Liver (tissue), 8 donors: ENCODE measurements at regions not wholly inside any gene's neighbourhood (a gene's known extent, or its start where the extent isn't known, plus 50 kb on each side); places are given as distances from the start of the nearest gene placed in this dataset.

Experiments used
- DNase-seq: peaks from one replicate; pipeline ENCODE4 v3.0.0-alpha.2; 2017; ENCODE audit warnings: low spot score
- H3K27ac ChIP-seq, 2 donors: one replicate each; pipeline ENCODE4 v1.7.0; 2013; ENCODE audit warnings: inconsistent platforms in 2 of 2, low read length in 2 of 2, control low read depth in 1 of 2, low read depth in 1 of 2, mild to moderate bottlenecking in 1 of 2
- H3K27me3 ChIP-seq, 4 donors: one replicate each; pipeline versions ENCODE4 v1.6.1 to v1.7.0; 2013; ENCODE audit warnings: low read length in 3 of 4, inconsistent platforms in 1 of 4, mild to moderate bottlenecking in 1 of 4, moderate library complexity in 1 of 4; ENCODE audit not compliant: control insufficient read depth in 4 of 4, insufficient read depth in 4 of 4
- H3K36me3 ChIP-seq, 4 donors: one replicate each; pipeline versions ENCODE4 v1.6.1 to v1.7.0; 2013; ENCODE audit warnings: low read length in 3 of 4, mild to moderate bottlenecking in 3 of 4, low read depth in 1 of 4, moderate library complexity in 1 of 4; ENCODE audit not compliant: control insufficient read depth in 4 of 4, insufficient read depth in 3 of 4
- H3K4me1 ChIP-seq, 4 donors: one replicate each; pipeline versions ENCODE4 v1.6.1 to v1.7.0; 2013; ENCODE audit warnings: low read length in 3 of 4, mild to moderate bottlenecking in 3 of 4, moderate library complexity in 1 of 4; ENCODE audit not compliant: control insufficient read depth in 4 of 4, insufficient read depth in 4 of 4
- H3K4me3 ChIP-seq, 3 donors: one replicate each; pipeline versions ENCODE4 v1.6.1 to v1.7.0; 2013; ENCODE audit warnings: low read length in 3 of 3, control low read depth in 1 of 3, low read depth in 1 of 3, mild to moderate bottlenecking in 1 of 3
- H3K9ac ChIP-seq, 2 donors: one replicate each; pipeline ENCODE4 v1.7.0; 2013; ENCODE audit warnings: low read length in 2 of 2, mild to moderate bottlenecking in 2 of 2, moderate library complexity in 2 of 2, control low read depth in 1 of 2, low read depth in 1 of 2
- H3K9me3 ChIP-seq, 4 donors: one replicate each; pipeline versions ENCODE4 v1.6.1 to v1.7.0; 2013; ENCODE audit warnings: low read length in 3 of 4; ENCODE audit not compliant: control insufficient read depth in 4 of 4
- EGR1 ChIP-seq, 2 donors: IDR thresholded peaks; 2 replicates each; pipeline ENCODE4 v1.6.1; 2016 to 2018; ENCODE audit warnings: antibody characterized with exemption in 2 of 2, low read depth in 2 of 2
- GABPA ChIP-seq, 2 donors: IDR thresholded peaks in 1 of 2; conservative IDR thresholded peaks in 1 of 2; 2 replicates each; pipeline ENCODE4 v1.6.1; 2016; ENCODE audit warnings: antibody characterized with exemption in 2 of 2, mild to moderate bottlenecking in 1 of 2, moderate library complexity in 1 of 2
- HNF4G ChIP-seq: IDR thresholded peaks from 2 replicates; pipeline ENCODE4 v1.6.1; 2016; ENCODE audit warnings: antibody characterized with exemption
- NR2F2 ChIP-seq: IDR thresholded peaks from 2 replicates; pipeline ENCODE4 v1.6.1; 2016; ENCODE audit warnings: antibody characterized with exemption
- YY1 ChIP-seq: IDR thresholded peaks from 2 replicates; pipeline ENCODE4 v1.6.1; 2016; ENCODE audit warnings: antibody characterized with exemption, mild to moderate bottlenecking
- whole genome bisulfite sequencing: extraction: QIAGEN DNeasy Blood & Tissue Kit; methylation state at CpG from one replicate; pipeline ENCODE4 v1.1.7; 2013; 5-methylcytosine and 5-hydroxymethylcytosine counted together
- TF ChIP-seq, protein P1 (sequence below): IDR thresholded peaks from 2 replicates; pipeline ENCODE4 v1.6.1; 2016; ENCODE audit warnings: antibody characterized with exemption
- TF ChIP-seq, protein P2 (sequence below): IDR thresholded peaks from 2 replicates; pipeline ENCODE4 v1.6.1; 2016; ENCODE audit warnings: antibody characterized with exemption
- TF ChIP-seq, protein P3 (sequence below): IDR thresholded peaks from 2 replicates; pipeline ENCODE4 v1.6.1; 2016; ENCODE audit warnings: antibody characterized with exemption
- TF ChIP-seq, protein P4 (sequence below): fragments of 150-350 bp; IDR thresholded peaks from 2 replicates; pipeline ENCODE4 v1.5.1; 2017; ENCODE audit warnings: improper control_type of control experiment, low read depth, low read length; ENCODE audit not compliant: missing input control
- TF ChIP-seq, protein P5 (sequence below): IDR thresholded peaks from 2 replicates; pipeline ENCODE4 v1.6.1; 2016; ENCODE audit warnings: antibody characterized with exemption, mild to moderate bottlenecking
- donor health status: healthy.
- donor health status: healthy.
- donor health status: healthy.
- donor health status: healthy.
- donor health status: healthy.

DNA sequence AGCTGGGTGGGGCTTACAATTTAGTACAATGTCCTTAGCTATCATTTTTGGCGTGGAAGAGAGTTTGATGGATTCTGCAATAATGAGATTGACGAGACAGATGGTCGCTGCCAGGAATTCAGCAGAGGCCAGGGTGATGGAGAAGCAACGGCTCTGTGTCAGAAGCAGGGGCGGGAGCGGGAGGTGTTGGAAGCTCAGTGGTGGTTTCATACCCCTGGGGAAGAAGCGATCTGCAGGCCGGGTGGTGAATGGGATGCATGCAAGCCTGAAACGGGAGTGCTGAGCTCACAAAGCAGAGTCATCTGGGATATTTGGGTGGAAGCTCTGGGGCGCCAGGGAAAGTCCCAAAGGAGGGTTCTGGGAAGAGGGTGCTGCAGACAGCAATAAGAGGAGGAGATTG is 370.8 kb downstream of the ZNF536 start:
- Histone ChIP-seq H3K4me1 (no peaks in the 10 kb centered on the region), H3K4me3 (no peak overlapping the region), H3K27ac (no peak overlapping the region), H3K27me3 (peaks cover 0 to 5% (median 3%) of the 10 kb centered on the region in 4 donors), H3K9me3 (no peaks in the 10 kb centered on the region), H3K9ac (no peak overlapping the region), H3K36me3 (no peaks in the 10 kb centered on the region)
- WGBS: 60% methylated on average over 10 of the region's 10 CpGs
- DNase-seq: no peak
- TF ChIP-seq GABPA (IDR thresholded peaks at IDR 0.05 in 1 of 2, conservative IDR thresholded peaks at IDR 0.05 in 1 of 2) (no peak), NR2F2 (no peak), HNF4G (no peak), YY1 (no peak), EGR1 (IDR thresholded peaks at IDR 0.05; ENCODE audit: low read depth in 2 of 2) (no peak)
- TF ChIP-seq, protein P1, sequence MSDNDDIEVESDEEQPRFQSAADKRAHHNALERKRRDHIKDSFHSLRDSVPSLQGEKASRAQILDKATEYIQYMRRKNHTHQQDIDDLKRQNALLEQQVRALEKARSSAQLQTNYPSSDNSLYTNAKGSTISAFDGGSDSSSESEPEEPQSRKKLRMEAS: no peak
- TF ChIP-seq, protein P2, sequence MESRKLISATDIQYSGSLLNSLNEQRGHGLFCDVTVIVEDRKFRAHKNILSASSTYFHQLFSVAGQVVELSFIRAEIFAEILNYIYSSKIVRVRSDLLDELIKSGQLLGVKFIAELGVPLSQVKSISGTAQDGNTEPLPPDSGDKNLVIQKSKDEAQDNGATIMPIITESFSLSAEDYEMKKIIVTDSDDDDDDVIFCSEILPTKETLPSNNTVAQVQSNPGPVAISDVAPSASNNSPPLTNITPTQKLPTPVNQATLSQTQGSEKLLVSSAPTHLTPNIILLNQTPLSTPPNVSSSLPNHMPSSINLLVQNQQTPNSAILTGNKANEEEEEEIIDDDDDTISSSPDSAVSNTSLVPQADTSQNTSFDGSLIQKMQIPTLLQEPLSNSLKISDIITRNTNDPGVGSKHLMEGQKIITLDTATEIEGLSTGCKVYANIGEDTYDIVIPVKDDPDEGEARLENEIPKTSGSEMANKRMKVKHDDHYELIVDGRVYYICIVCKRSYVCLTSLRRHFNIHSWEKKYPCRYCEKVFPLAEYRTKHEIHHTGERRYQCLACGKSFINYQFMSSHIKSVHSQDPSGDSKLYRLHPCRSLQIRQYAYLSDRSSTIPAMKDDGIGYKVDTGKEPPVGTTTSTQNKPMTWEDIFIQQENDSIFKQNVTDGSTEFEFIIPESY: no peak
- TF ChIP-seq, protein P3, sequence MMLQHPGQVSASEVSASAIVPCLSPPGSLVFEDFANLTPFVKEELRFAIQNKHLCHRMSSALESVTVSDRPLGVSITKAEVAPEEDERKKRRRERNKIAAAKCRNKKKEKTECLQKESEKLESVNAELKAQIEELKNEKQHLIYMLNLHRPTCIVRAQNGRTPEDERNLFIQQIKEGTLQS: no peak

DNA sequence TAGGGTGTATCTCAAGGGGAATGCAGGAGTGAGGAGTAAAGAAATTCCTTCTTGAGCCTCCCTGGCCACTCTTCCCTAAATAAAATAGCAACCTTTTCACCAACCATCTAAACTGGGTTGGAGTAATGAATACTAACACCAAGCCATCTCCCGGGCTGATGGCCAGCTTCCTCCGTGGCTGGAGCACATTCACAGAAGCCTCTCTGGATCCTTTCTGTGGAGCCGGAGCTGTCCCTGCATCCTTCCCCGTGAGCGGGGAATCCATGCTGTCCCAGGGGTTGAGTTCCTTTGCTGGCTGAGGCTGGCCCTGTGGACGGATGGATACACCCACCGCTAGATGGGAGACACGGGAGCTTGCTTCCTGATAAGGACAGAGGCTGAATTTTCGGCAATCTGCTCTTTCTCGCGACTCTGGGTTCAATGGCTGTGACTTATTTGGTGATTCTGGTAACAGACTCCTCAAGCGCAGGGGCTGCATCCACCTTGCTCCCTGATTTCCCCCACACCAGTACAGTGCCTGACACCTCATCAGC is 370.3 kb downstream of the ZNF536 start:
- Histone ChIP-seq H3K4me1 (no peaks in the 10 kb centered on the region), H3K4me3 (no peak overlapping the region), H3K36me3 (no peaks in the 10 kb centered on the region), H3K27ac (no peak overlapping the region), H3K9ac (no peak overlapping the region), H3K9me3 (no peaks in the 10 kb centered on the region), H3K27me3 (peaks cover 0 to 5% (median 3%) of the 10 kb centered on the region in 4 donors)
- TF ChIP-seq HNF4G (no peak), GABPA (IDR thresholded peaks at IDR 0.05 in 1 of 2, conservative IDR thresholded peaks at IDR 0.05 in 1 of 2) (no peak), NR2F2 (no peak)
- TF ChIP-seq, protein P2: no peak
- TF ChIP-seq, protein P4, sequence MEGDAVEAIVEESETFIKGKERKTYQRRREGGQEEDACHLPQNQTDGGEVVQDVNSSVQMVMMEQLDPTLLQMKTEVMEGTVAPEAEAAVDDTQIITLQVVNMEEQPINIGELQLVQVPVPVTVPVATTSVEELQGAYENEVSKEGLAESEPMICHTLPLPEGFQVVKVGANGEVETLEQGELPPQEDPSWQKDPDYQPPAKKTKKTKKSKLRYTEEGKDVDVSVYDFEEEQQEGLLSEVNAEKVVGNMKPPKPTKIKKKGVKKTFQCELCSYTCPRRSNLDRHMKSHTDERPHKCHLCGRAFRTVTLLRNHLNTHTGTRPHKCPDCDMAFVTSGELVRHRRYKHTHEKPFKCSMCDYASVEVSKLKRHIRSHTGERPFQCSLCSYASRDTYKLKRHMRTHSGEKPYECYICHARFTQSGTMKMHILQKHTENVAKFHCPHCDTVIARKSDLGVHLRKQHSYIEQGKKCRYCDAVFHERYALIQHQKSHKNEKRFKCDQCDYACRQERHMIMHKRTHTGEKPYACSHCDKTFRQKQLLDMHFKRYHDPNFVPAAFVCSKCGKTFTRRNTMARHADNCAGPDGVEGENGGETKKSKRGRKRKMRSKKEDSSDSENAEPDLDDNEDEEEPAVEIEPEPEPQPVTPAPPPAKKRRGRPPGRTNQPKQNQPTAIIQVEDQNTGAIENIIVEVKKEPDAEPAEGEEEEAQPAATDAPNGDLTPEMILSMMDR: no peak
- TF ChIP-seq, protein P5, sequence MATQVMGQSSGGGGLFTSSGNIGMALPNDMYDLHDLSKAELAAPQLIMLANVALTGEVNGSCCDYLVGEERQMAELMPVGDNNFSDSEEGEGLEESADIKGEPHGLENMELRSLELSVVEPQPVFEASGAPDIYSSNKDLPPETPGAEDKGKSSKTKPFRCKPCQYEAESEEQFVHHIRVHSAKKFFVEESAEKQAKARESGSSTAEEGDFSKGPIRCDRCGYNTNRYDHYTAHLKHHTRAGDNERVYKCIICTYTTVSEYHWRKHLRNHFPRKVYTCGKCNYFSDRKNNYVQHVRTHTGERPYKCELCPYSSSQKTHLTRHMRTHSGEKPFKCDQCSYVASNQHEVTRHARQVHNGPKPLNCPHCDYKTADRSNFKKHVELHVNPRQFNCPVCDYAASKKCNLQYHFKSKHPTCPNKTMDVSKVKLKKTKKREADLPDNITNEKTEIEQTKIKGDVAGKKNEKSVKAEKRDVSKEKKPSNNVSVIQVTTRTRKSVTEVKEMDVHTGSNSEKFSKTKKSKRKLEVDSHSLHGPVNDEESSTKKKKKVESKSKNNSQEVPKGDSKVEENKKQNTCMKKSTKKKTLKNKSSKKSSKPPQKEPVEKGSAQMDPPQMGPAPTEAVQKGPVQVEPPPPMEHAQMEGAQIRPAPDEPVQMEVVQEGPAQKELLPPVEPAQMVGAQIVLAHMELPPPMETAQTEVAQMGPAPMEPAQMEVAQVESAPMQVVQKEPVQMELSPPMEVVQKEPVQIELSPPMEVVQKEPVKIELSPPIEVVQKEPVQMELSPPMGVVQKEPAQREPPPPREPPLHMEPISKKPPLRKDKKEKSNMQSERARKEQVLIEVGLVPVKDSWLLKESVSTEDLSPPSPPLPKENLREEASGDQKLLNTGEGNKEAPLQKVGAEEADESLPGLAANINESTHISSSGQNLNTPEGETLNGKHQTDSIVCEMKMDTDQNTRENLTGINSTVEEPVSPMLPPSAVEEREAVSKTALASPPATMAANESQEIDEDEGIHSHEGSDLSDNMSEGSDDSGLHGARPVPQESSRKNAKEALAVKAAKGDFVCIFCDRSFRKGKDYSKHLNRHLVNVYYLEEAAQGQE: no peak
- 57% methylated on average over 12 of the region's 12 CpGs for WGBS
- no peak for DNase-seq
